MCF 10A (cell line): ENCODE measurements at regions not wholly inside any gene's neighbourhood (a gene's known extent, or its start where the extent isn't known, plus 50 kb on each side); places are given as distances from the start of the nearest gene placed in this dataset.

Source experiments
- BruUV-seq: library from RNA; stranded (reverse); fragments of 400-500 nt; replicated peaks from 2 replicates; lab custom pipeline; 2021; lab: Mats Ljungman, UMichigan
- CTCF ChIA-PET: fragments of 300-600 bp; sonication (Branson Sonifier 250); formaldehyde crosslinking; extraction: SDS; loops from one replicate; lab custom pipeline; 2021; ENCODE audit warnings: antibody characterized with exemption, inconsistent platforms; lab: Yijun Ruan, JAX
- POLR2A ChIA-PET: fragments of 300-600, 350-650 bp; sonication (Branson Sonifier 250); formaldehyde crosslinking; extraction: SDS; loops from one replicate; lab custom pipeline; 2020; ENCODE audit warnings: antibody characterized with exemption, inconsistent platforms; lab: Yijun Ruan, JAX
- DNase-seq: peaks from one replicate; pipeline ENCODE4 v3.0.0-alpha.2; 2018; ENCODE audit not compliant: unreplicated experiment
- H3K27ac Mint-ChIP-seq: one replicate; pipeline ENCODE4 v1.8.0; 2022; ENCODE audit warnings: mild to moderate bottlenecking, low read depth, mixed read lengths; ENCODE audit not compliant: unreplicated experiment
- H3K27me3 Mint-ChIP-seq: one replicate; pipeline ENCODE4 v1.8.0; 2022; ENCODE audit warnings: mixed read lengths; ENCODE audit not compliant: insufficient read depth, unreplicated experiment
- H3K36me3 Mint-ChIP-seq: one replicate; pipeline ENCODE4 v1.8.0; 2022; ENCODE audit warnings: mild to moderate bottlenecking, moderate library complexity, mixed read lengths; ENCODE audit not compliant: insufficient read depth, unreplicated experiment
- H3K4me1 Mint-ChIP-seq: one replicate; pipeline ENCODE4 v1.8.0; 2022; ENCODE audit warnings: mixed read lengths; ENCODE audit not compliant: insufficient read depth, unreplicated experiment
- H3K4me3 Mint-ChIP-seq: one replicate; pipeline ENCODE4 v1.8.0; 2022; ENCODE audit warnings: mild to moderate bottlenecking, moderate library complexity, mixed read lengths; ENCODE audit not compliant: unreplicated experiment
- H3K9me3 Mint-ChIP-seq: one replicate; pipeline ENCODE4 v1.8.0; 2022; ENCODE audit warnings: mixed read lengths; ENCODE audit not compliant: unreplicated experiment
- intact Hi-C: fragments of 100-400 bp; cut with micrococcal nuclease; formaldehyde crosslinking; loops from 2 replicates; pipeline ENCODE4 v1.14.1; 2022
- TF ChIP-seq, protein P1 (sequence below): fragments of 200-600 bp; IDR thresholded peaks from one replicate; pipeline ENCODE4 v1.8.0; 2022; ENCODE audit warnings: antibody characterized with exemption, mild to moderate bottlenecking; ENCODE audit not compliant: unreplicated experiment

DNA sequence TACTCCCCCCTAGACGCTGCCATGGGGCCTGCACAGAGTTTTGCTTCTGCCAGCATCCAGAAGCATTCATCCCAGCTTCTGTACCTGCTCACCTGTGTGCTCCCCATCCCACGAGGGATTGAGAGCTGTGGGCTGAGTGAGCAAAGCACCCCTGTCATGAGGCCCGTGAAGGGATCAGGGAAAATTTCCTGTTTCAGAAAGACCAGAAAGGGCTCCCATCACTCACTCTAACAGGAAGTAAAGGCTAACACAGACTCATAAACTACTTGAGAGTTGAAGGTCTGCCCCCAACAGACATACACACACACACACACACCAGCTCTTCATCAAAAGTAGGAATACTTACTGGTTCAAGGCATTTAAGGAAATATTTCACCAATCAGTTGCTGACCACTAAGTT, 256.5 kb upstream of the NT5E start:
- CTCF ChIA-PET, result interaction anchor here (0.7 kb wide), 1 partner anchor 965 kb away, joined by 3 read pairs; no protein-coding TSS in a partner anchor

GRCh38 chr6:85192596-85192995, 257.3 kb upstream of the NT5E start:
- intact Hi-C loops, result no loop called here
- TF ChIP-seq, protein P1, sequence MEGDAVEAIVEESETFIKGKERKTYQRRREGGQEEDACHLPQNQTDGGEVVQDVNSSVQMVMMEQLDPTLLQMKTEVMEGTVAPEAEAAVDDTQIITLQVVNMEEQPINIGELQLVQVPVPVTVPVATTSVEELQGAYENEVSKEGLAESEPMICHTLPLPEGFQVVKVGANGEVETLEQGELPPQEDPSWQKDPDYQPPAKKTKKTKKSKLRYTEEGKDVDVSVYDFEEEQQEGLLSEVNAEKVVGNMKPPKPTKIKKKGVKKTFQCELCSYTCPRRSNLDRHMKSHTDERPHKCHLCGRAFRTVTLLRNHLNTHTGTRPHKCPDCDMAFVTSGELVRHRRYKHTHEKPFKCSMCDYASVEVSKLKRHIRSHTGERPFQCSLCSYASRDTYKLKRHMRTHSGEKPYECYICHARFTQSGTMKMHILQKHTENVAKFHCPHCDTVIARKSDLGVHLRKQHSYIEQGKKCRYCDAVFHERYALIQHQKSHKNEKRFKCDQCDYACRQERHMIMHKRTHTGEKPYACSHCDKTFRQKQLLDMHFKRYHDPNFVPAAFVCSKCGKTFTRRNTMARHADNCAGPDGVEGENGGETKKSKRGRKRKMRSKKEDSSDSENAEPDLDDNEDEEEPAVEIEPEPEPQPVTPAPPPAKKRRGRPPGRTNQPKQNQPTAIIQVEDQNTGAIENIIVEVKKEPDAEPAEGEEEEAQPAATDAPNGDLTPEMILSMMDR, result no peak
- Mint-ChIP-seq H3K9me3 (peaks cover 10% of the 10 kb centered on the region), H3K36me3 (no peaks in the 10 kb centered on the region), H3K4me1 (peaks cover 10% of the 10 kb centered on the region), H3K4me3 (no peak overlapping the region), H3K27me3 (no peaks in the 10 kb centered on the region), H3K27ac (peak overlapping the region; percentile 61)
- DNase-seq, result no peak
- ChIA-PET POLR2A (no interaction called here), CTCF (interaction anchor here (0.7 kb wide), 1 partner anchor 964 kb away, joined by 3 read pairs; no protein-coding TSS in a partner anchor)
- BruUV-seq, result no TSS peak

More for the DNA sequence above, 256.5 kb upstream of the NT5E start:
- Mint-ChIP-seq H3K9me3 (peaks cover 10% of the 10 kb centered on the region), H3K4me3 (no peak overlapping the region), H3K27ac (peak overlapping the region; percentile 61), H3K27me3 (no peaks in the 10 kb centered on the region), H3K4me1 (peaks cover 5% of the 10 kb centered on the region), H3K36me3 (no peaks in the 10 kb centered on the region)
- intact Hi-C loops, result no loop called here
- no peak for DNase-seq
- BruUV-seq, result no TSS peak
- TF ChIP-seq, protein P1, result no peak
- POLR2A ChIA-PET, result no interaction called here

DNA sequence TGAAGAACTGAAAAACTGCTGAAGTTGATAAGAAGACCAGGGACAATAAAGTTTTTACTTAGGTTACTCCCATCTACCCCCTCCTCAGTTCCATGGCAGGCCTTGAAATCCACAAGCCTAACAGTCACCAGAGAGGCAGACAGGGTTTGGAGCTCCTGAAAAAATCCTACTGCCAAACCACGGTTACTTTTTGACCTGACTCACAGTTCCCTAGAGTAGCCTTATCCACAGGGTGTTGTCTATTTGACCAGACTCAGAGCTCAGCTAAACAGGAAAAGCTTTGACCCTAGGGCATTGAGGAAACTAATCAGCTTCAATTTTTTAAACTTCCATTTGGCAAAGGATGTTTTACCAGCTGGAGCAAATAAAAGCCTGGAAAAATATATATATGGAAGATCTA, 257.7 kb upstream of the NT5E start:
- intact Hi-C loops, result no loop called here
- H3K4me3 Mint-ChIP-seq, result no peak overlapping the region
- ChIA-PET POLR2A (no interaction called here), CTCF (no interaction called here)
- H3K27ac Mint-ChIP-seq, result peak overlapping the region; percentile 59
- peaks cover 10% of the 10 kb centered on the region for H3K9me3 Mint-ChIP-seq
- no peaks in the 10 kb centered on the region for H3K36me3 Mint-ChIP-seq
- no TSS peak for BruUV-seq
- TF ChIP-seq, protein P1, result no peak
- H3K4me1 Mint-ChIP-seq, result peaks cover 14% of the 10 kb centered on the region
- DNase-seq, result peak; percentile 33
- H3K27me3 Mint-ChIP-seq, result no peaks in the 10 kb centered on the region

DNA sequence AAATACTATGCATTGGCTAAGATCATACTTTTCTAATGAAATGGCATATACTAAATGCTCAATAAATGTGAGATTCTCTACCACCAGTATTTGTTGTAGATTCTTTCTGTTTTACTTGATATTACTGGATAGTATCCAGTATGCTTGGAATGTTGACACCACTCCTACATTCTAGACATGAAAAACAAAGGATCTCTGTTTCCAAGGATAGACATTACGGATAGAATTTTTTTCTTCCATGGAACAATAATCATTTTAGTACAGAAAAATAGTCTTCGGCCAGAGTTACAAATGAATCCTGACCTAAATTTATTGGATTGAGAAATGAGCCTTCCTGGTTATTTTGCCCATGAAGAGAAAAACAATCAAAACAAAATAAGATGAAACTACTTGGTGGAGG, 258.2 kb upstream of the NT5E start:
- Mint-ChIP-seq H3K27me3 (no peaks in the 10 kb centered on the region), H3K9me3 (peaks cover 10% of the 10 kb centered on the region), H3K27ac (peak overlapping the region; percentile 59), H3K4me1 (peaks cover 20% of the 10 kb centered on the region), H3K4me3 (no peak overlapping the region), H3K36me3 (no peaks in the 10 kb centered on the region)
- ChIA-PET CTCF (no interaction called here), POLR2A (no interaction called here)
- BruUV-seq, result no TSS peak
- no peak for DNase-seq
- intact Hi-C loops, result no loop called here
- TF ChIP-seq, protein P1, result no peak
